Keratinocyte (primary cell): ENCODE measurements at regions not wholly inside any gene's neighbourhood (a gene's known extent, or its start where the extent isn't known, plus 50 kb on each side); places are given as distances from the start of the nearest gene placed in this dataset.

Experiments used
- DNase-seq: peaks from one replicate; pipeline ENCODE4 v3.0.0-alpha.2; 2011; ENCODE audit warnings: low read depth, missing footprints, low spot score
- FAIRE-seq: peaks from 2 replicates; lab custom pipeline; 2011; peaks lifted over from hg19 to GRCh38; lab: Jason Lieb, UNC
- H2AFZ ChIP-seq: 2 replicates; pipeline ENCODE4 v1.6.0; 2012; ENCODE audit warnings: low read length, control low read depth, inconsistent platforms; ENCODE audit not compliant: control insufficient read depth
- H3K27ac ChIP-seq: 2 replicates; pipeline ENCODE4 v1.5.1; 2011; ENCODE audit warnings: low read length; ENCODE audit not compliant: control insufficient read depth, insufficient read depth
- H3K27me3 ChIP-seq: 3 replicates; pipeline ENCODE4 v1.6.0; 2011; ENCODE audit warnings: low read length; ENCODE audit not compliant: control insufficient read depth, insufficient read depth; ENCODE audit errors: extremely low read depth
- H3K36me3 ChIP-seq, 2 experiments: 2 replicates in 1 of 2; 3 replicates in 1 of 2; pipeline ENCODE4 v1.5.1; 2011; ENCODE audit warnings: low read length in 2 of 2, mild to moderate bottlenecking in 1 of 2; ENCODE audit not compliant: control insufficient read depth in 2 of 2, insufficient read depth in 2 of 2; ENCODE audit errors: extremely low read depth in 1 of 2
- H3K4me1 ChIP-seq: 3 replicates; pipeline ENCODE4 v1.5.1; 2011; ENCODE audit warnings: low read length; ENCODE audit not compliant: control insufficient read depth, insufficient read depth; ENCODE audit errors: extremely low read depth
- H3K4me2 ChIP-seq: 3 replicates; pipeline ENCODE4 v1.6.0; 2011; ENCODE audit warnings: low read depth, low read length; ENCODE audit not compliant: control insufficient read depth, insufficient read depth; ENCODE audit errors: extremely low read depth
- H3K4me3 ChIP-seq, 3 experiments: fragments of 200-600 bp in 1 of 3; sonication (generic) in 1 of 3; 2 replicates in 2 of 3; 3 replicates in 1 of 3; pipeline ENCODE4 v1.5.1; 2011 to 2016; ENCODE audit warnings: low read length in 3 of 3, mild to moderate bottlenecking in 3 of 3, control low read depth in 2 of 3, inconsistent platforms in 1 of 3, low read depth in 1 of 3, mixed read lengths in 1 of 3, mixed run types in 1 of 3, moderate library complexity in 1 of 3; ENCODE audit not compliant: control insufficient read depth in 2 of 3, insufficient read depth in 2 of 3; ENCODE audit errors: extremely low read depth in 1 of 3
- H3K79me2 ChIP-seq: 2 replicates; pipeline ENCODE4 v1.6.0; 2012; ENCODE audit warnings: low read length; ENCODE audit not compliant: control insufficient read depth, insufficient read depth
- H3K9ac ChIP-seq: 3 replicates; pipeline ENCODE4 v1.6.0; 2011; ENCODE audit warnings: low read length; ENCODE audit not compliant: control insufficient read depth, insufficient read depth; ENCODE audit errors: extremely low read depth
- H3K9me1 ChIP-seq: 3 replicates; pipeline ENCODE4 v1.6.0; 2011; ENCODE audit warnings: low read length; ENCODE audit not compliant: control insufficient read depth, insufficient read depth; ENCODE audit errors: extremely low read depth
- H3K9me3 ChIP-seq: 2 replicates; pipeline ENCODE4 v1.5.1; 2012; ENCODE audit warnings: low read depth, low read length; ENCODE audit not compliant: control insufficient read depth
- H4K20me1 ChIP-seq: 3 replicates; pipeline ENCODE4 v1.6.0; 2011; ENCODE audit warnings: low read length; ENCODE audit not compliant: control insufficient read depth, insufficient read depth; ENCODE audit errors: extremely low read depth
- CTCF ChIP-seq, 3 experiments: IDR thresholded peaks in 1 of 3; conservative IDR thresholded peaks in 1 of 3; optimal IDR thresholded peaks in 1 of 3; 2 replicates in 2 of 3; 3 replicates in 1 of 3; pipeline versions ENCODE3 to v1.5.1; 2011; ENCODE audit warnings: low read length in 3 of 3, mild to moderate bottlenecking in 3 of 3, moderate library complexity in 2 of 3, control low read depth in 1 of 3, inconsistent platforms in 1 of 3; ENCODE audit not compliant: insufficient read depth in 2 of 3; ENCODE audit errors: extremely low read depth in 1 of 3
- EZH2 ChIP-seq: IDR thresholded peaks from one replicate; pipeline ENCODE4 v1.6.1; 2012; ENCODE audit warnings: inconsistent platforms, mild to moderate bottlenecking, low read length, moderate library complexity
- dilution Hi-C: fragments of 300-500 bp; cut with MboI; formaldehyde crosslinking; loops from one replicate; pipeline ENCODE4 v1.7.0; 2020; ENCODE audit warnings: low sequenced_read_pairs; ENCODE audit not compliant: extremely low pct_ligation_motif_present

DNA sequence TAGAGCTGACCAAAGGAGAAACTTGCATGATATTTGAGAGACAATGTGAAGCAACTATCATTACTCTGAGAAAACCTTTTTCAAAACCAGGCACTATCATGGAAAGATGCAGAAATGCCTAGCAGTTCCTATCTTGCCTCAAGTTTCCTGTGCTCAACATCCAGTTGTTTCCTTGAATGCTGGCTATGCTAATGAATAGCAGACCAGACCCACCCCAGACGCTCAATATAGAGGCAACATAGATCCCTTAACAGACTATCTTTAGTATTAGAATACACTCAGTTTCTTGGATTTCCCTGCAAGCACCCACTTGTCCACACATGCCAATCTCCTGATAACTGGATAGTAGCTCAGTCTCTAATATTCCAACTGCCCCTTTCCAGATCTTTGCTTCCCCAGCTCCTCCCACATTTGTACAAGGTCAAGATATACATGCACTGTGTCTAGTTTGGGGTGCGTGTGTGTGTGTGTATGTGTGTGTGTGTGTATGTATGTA is 93.3 kb upstream of the PCSK5 start:
- H4K20me1 ChIP-seq, result no peaks in the 10 kb centered on the region
- no peak for DNase-seq
- no peaks in the 10 kb centered on the region for H3K27me3 ChIP-seq
- no peak overlapping the region for H3K4me2 ChIP-seq
- no peaks in the 10 kb centered on the region for H3K36me3 ChIP-seq
- H3K4me1 ChIP-seq, result no peaks in the 10 kb centered on the region
- no peak overlapping the region for H2AFZ ChIP-seq
- no peak overlapping the region for H3K9ac ChIP-seq
- no peak for FAIRE-seq
- H3K4me3 ChIP-seq, result no peak overlapping the region
- H3K9me1 ChIP-seq, result no peaks in the 10 kb centered on the region
- H3K27ac ChIP-seq, result no peak overlapping the region
- dilution Hi-C loops, result no loop called here
- H3K9me3 ChIP-seq, result no peaks in the 10 kb centered on the region
- H3K79me2 ChIP-seq, result no peaks in the 10 kb centered on the region
- TF ChIP-seq CTCF (optimal IDR thresholded peaks at IDR 0.05 in 1 of 3, IDR thresholded peaks at IDR 0.05 in 1 of 3, conservative IDR thresholded peaks at IDR 0.05 in 1 of 3; ENCODE audit: extremely low read depth in 1 of 3, insufficient read depth in 2 of 3, low read length in 3 of 3) (no peak), EZH2 (no peak)

DNA sequence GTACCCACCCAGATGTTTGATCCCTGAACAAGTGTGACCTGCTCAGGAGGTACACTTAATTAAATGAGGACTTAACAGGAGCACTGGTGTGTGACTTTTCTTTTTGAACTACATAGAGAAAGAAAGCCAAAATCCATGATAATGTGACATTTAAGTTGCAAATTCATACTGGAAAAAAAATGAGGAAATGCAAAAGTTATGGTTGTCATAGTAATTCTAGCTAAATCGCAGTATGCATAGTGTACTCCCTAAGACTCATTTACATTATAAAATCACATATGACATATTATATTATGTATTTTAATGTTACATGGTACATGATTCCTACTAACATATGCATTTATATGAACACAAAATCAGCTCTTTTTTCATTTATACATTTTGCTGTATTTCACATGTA is 92.0 kb upstream of the PCSK5 start:
- dilution Hi-C loops, result no loop called here
- Histone ChIP-seq H3K79me2 (no peaks in the 10 kb centered on the region), H3K27ac (no peak overlapping the region), H3K4me1 (no peaks in the 10 kb centered on the region), H3K9me1 (no peaks in the 10 kb centered on the region), H2AFZ (no peak overlapping the region), H3K36me3 (no peaks in the 10 kb centered on the region), H3K27me3 (no peaks in the 10 kb centered on the region), H3K4me3 (no peak overlapping the region), H3K9ac (no peak overlapping the region), H3K9me3 (no peaks in the 10 kb centered on the region), H4K20me1 (no peaks in the 10 kb centered on the region), H3K4me2 (no peak overlapping the region)
- no peak for FAIRE-seq
- no peak for DNase-seq
- TF ChIP-seq EZH2 (no peak), CTCF (optimal IDR thresholded peaks at IDR 0.05 in 1 of 3, IDR thresholded peaks at IDR 0.05 in 1 of 3, conservative IDR thresholded peaks at IDR 0.05 in 1 of 3; ENCODE audit: extremely low read depth in 1 of 3, insufficient read depth in 2 of 3, low read length in 3 of 3) (no peak)
